HG03520 (cell line): ENCODE measurements at regions not wholly inside any gene's neighbourhood (a gene's known extent, or its start where the extent isn't known, plus 50 kb on each side); places are given as distances from the start of the nearest gene placed in this dataset.

Experiments
- ATAC-seq: cut with Tn5 transposase; IDR thresholded peaks from one replicate; pipeline ENCODE4 v1.9.1; 2021; ENCODE audit warnings: mild to moderate bottlenecking, moderate library complexity; ENCODE audit not compliant: unreplicated experiment

GRCh38 chr3:135460273-135460672, 505.3 kb upstream of the PPP2R3A start:
- no peak for ATAC-seq

GRCh38 chr3:135471911-135472310, 493.6 kb upstream of the PPP2R3A start:
- no peak for ATAC-seq

DNA sequence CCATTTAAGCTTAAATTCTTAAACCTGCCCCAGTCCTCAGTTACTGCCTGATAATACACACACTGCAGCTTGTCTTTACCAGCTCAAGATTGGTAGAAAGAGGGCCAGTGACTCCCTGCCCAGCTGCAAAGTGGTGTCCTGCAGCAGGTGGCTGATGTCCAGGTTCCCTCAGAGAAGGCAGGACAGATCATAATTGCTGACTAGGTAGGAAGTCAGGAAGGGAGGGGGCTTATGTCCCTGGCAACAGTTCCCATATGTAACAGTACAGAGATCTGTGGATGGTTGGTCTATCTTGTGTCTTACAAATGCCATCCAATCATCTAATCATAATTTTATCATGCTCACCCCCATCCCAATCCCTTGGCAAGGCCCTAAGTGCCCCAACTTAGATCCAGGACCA, 492.1 kb upstream of the PPP2R3A start:
- no peak for ATAC-seq

GRCh38 chr3:135487261-135487660, 478.3 kb upstream of the PPP2R3A start:
- ATAC-seq, result no peak

DNA sequence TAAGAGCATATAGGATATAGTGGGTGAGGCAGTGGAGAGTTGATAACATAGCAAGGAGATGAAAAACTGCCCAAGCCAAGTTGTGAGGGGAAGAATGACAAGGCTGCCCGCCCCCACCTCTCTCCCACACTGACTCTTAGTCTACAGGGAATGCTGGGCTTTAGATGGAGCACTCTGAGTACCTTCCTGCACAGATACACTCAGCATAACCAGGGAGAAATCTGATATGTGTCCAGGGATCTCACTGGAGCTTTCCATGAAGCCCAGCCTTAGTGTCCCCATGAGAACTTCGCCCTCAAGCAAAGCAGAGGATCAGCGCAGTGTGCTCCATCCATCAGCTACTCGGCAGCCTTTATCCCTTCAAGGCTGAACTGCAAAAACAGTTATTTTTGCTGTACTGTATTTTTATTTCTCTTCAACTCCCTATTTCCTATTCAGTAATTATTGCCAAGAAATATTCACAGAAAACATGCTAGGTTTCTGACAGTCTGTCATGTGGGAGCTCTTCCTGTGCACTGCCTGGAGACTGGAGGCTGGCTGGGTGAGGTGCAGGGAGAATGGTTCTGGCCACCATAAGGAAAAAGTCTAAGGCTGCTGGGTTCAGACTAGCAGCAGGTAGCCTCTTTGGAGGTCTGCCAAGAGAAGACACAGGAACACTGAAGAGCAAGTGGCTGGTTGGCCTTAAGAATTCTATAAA, 475.2 kb upstream of the PPP2R3A start:
- ATAC-seq, result no peak

DNA sequence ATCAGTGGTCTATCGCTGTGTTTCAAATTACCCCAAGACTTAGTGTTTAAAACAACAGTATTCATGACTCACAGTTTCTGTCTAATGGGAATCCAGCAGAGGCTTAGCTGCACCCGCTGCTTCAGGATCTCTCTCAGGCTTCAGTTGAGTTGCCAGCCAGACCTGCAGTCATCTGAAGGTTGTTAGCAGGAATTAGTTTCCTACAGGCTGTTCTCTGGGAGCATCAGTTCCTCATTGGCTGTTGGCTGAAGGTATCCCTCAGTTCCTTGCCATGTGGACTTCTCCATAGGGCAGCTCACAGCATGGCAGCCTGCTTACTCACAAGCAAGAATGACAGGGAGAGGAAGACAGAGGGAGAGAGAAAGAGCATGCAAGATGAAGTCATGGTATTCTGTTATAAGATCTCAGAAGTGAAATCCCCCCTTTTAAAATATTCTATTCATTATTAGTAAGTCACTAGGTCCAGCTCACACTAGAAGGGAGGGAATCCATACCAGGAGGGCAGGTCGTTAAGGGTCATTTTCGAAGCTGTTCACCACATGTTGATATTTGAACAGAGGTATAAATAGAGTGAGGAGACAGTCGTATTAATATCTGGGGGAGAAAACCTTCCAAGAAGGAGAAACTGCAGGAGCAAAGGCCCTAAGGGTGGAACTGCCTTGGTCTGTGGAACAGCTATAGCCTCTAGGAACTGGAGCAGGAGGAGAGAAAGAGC, 473.9 kb upstream of the PPP2R3A start:
- no peak for ATAC-seq

GRCh38 chr3:135495891-135496290, 469.6 kb upstream of the PPP2R3A start:
- no peak for ATAC-seq

DNA sequence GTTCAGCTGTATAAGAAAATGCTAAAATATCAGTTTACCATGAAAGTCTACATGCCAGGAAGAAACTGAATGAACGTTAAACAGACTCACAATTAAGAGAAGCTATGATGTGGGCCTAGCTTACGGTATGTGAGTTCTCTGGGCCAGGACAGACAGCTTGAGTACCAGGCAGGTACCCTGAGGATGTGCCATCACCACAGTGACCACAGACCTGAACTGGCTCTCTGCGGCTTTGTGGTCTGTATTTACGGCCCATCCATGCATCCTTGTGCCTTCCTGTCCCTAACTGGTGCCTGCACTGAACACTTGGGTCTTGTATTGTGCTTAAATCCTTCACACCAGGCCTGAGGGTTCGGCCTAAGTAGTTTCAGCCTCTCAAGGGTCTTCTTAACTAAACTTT, 467.5 kb upstream of the PPP2R3A start:
- no peak for ATAC-seq

DNA sequence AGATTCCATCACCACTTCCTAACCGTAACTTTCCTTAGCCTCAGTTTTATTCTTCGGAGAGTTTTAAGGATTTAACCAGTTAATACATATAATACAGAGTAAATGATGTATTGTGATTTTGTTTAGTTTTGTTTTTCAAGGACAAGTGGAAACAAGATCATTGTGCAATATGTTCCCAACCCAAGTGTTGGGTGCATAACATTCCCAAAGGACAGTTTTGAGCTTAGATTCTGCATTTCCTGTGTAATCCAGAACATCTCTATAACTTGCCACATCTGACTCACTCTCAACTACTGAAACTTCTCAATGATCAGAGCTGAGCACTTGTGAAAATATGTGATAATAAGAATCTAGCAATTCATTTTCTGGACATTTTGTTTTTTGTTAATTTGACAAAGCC, 466.1 kb upstream of the PPP2R3A start:
- no peak for ATAC-seq

DNA sequence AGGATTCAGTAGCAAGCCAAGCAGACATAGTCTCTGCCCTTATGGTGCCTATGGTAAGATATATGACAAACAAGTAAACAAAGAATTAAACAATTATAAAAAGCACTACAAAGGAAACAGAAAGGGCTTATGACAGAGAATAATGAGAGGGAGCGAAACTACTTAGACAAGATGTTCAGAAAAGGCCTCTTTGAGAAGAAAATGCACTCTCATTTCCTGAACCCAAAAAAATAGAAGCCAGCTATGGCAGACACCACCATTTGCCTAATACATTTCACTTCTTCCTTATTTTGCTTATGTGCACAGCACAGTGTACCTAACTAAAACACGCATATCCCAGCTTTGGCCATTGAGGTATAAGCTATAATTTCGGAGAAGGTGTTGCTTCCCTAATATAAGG, 465.5 kb upstream of the PPP2R3A start:
- no peak for ATAC-seq

DNA sequence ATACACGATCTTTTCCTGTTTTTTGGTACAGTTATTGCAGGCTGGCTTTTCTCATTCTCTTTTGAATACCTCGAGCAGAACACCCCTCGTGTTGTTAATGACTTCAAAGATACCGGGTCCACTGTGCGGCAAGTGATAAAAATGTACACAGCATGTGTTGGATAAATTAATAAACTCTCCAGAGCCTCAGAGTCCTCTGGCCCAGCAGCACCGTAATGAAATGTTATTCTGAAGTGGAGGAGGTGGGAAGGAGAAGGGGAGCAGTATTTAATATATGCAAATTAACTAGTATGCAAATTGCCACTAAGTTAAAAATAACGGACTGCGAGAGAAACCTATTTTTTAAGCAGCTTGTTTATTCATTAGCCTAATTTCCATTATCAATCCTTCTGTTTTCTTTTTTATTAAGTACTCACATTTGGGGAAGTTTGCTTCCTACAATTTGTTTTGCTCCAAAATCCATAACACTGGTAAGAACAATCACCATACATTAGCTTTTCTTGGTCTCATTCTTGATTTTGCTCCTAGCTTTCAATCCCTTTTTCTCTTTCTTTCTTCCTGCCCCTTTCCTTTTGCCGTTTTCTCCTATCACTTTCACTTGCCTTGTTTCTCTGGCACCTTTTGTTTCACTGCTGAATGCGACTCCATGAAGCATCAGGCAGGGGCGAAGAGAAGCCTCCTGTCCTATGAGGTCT, 462.3 kb upstream of the PPP2R3A start:
- ATAC-seq, result no peak

GRCh38 chr3:135503760-135504686, 461.5 kb upstream of the PPP2R3A start:
- ATAC-seq, result no peak

DNA sequence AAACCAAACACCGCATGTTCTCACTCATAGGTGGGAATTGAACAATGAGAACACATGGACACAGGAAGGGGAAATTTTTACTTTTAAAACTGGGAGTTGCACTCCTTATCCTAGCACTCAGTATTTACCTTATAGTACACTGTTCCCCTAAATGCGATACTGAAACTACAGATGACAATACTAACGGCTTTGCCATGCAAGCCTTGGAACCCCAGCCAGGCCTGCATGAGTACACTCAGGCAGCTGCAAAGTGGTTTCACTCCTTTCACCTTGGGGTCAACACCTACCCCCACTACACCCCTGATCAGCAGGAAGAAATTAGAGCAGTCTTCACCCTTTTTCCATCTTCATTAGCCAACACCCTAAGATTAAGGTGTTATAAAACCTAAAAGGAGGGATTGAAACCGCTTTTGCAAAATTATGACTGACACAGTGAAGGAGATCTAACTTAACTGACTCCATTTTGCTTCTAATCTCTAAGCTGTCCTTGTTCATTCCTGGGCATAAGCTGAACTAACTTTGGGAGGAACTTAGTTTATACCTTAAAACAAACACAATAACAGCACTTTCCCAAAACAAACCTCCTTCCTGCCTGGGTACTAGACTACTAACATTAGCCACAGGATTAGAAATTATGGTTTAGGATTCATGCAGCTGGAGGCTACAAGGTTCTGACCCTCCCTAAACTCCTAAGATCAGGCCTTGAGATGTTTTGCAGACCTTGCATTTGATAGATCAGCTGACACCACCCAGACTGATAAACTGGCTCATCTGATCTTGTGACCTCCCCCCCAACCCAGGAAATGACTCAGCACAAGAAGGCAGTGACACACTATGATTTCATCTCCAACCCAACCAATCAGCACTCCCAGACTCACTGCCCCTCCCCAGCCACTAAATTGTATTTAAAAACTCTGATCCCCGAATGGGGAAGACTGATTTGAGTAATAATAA, 452.1 kb upstream of the PPP2R3A start:
- ATAC-seq, result no peak

GRCh38 chr3:135514060-135514448, 451.5 kb upstream of the PPP2R3A start:
- ATAC-seq, result no peak

DNA sequence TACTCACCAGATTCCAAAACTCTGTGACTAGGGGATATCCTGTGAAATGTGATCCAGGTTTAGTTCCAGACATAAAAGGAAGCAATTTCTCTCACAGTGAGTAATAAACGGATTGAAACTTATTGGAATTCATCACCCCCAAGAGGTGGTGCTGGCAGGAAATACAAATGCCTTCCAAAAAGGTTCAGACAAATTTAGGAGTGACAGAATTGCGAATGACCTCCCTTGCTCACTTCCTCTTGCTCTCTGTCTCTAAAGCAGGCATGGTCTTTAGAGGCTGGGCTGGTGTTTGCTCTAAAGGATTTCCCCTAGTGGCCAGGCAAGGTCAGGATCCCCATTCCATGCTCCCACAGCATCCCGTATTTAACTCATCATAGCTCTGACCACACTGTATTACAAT, 449.4 kb upstream of the PPP2R3A start:
- ATAC-seq, result no peak

GRCh38 chr3:135528413-135529015, 437.0 kb upstream of the PPP2R3A start:
- ATAC-seq, result no peak

- ATAC-seq, result no peak
These were observed 433.5 kb upstream of the PPP2R3A start for GRCh38 chr3:135532021-135532420.

DNA sequence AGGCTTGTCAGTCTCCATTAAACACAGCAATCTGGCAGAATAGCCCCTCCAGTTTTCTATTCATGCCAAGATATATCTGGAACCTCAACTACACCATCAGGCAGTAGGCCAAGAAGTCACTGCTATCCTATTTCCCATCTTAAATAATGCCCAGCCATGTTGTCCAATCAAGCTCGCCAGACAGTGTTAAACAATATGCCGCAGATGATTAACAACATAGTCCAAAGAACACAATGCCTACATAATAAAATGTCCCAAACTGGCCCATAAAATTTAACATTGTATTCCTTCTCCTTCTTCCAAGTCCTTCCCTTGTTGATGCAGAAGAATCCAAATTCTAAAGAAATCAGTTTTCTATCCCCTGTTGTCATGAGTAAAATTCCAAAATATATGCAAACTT, 427.4 kb upstream of the PPP2R3A start:
- no peak for ATAC-seq

DNA sequence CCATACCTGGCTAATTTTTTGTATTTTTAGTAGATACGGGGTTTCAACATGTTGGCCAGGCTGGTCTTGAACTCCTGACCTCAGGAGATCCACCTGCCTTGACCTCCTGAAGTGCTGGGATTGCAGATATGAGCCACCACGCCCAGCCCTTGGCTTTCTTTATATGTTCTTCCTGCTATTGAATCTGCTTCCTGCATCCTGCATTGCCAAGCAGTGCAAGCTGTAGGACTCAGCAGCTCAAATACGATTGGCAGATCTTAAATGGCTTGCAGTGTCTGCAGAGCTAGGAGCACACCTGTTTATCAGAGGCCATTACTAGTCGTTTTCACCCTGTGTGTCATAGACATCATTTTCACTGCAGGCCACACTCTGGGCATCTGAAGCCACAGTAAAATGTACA, 426.2 kb upstream of the PPP2R3A start:
- ATAC-seq, result no peak

GRCh38 chr3:135539854-135540253, 425.7 kb upstream of the PPP2R3A start:
- no peak for ATAC-seq
